Stimulated activated CD4-positive, alpha-beta T cell treated with anti-CD3 and anti-CD28 coated beads, Interleukin-2, amount 100 ng/mL, for 48 hours (primary cell): ENCODE measurements at regions not wholly inside any gene's neighbourhood (a gene's known extent, or its start where the extent isn't known, plus 50 kb on each side); places are given as distances from the start of the nearest gene placed in this dataset.

Experiments used
- DNase-seq, 2 donors: peaks; one replicate each; pipeline ENCODE4 v3.0.0-alpha.2; 2020

GRCh38 chr4:184309241-184310170 lies 91.8 kb upstream of the ENPP6 start:
- DNase-seq, result peak in 1 of 2 donors; percentile 40

GRCh38 chr4:184306949-184307348 lies 89.3 kb upstream of the ENPP6 start:
- no peak for DNase-seq

GRCh38 chr4:184306470-184306869 lies 88.8 kb upstream of the ENPP6 start:
- DNase-seq, result no peak

GRCh38 chr4:184300816-184301215 lies 83.1 kb upstream of the ENPP6 start:
- no peak for DNase-seq

- no peak for DNase-seq
Observed at GRCh38 chr4:184298254-184298653, 80.6 kb upstream of the ENPP6 start.

GRCh38 chr4:184295206-184295605 lies 77.5 kb upstream of the ENPP6 start:
- DNase-seq, result no peak

- DNase-seq, result no peak
Observed at GRCh38 chr4:184294606-184295133, 77.0 kb upstream of the ENPP6 start.

GRCh38 chr4:184293552-184293951 lies 75.9 kb upstream of the ENPP6 start:
- no peak for DNase-seq

- DNase-seq, result no peak
Observed at GRCh38 chr4:184292877-184293276, 75.2 kb upstream of the ENPP6 start.

- DNase-seq, result no peak
Observed at GRCh38 chr4:184292465-184292867, 74.8 kb upstream of the ENPP6 start.

- DNase-seq, result no peak
Observed at GRCh38 chr4:184289179-184289535, 71.5 kb upstream of the ENPP6 start.

GRCh38 chr4:184288451-184289178 lies 70.9 kb upstream of the ENPP6 start:
- no peak for DNase-seq

- no peak for DNase-seq
Observed at GRCh38 chr4:184287697-184288255, 70.1 kb upstream of the ENPP6 start.

- DNase-seq, result no peak
Observed at GRCh38 chr4:184286358-184286757, 68.7 kb upstream of the ENPP6 start.

GRCh38 chr4:184284742-184285141 lies 67.1 kb upstream of the ENPP6 start:
- no peak for DNase-seq

- DNase-seq, result no peak
Observed at GRCh38 chr4:184284336-184284690, 66.6 kb upstream of the ENPP6 start.

- no peak for DNase-seq
Observed at GRCh38 chr4:184283659-184284335, 66.1 kb upstream of the ENPP6 start.

- DNase-seq, result no peak
Observed at GRCh38 chr4:184282895-184283654, 65.4 kb upstream of the ENPP6 start.

GRCh38 chr4:184282251-184282713 lies 64.6 kb upstream of the ENPP6 start:
- peak in 1 of 2 donors; percentile 42 for DNase-seq

GRCh38 chr4:184281231-184282139 lies 63.8 kb upstream of the ENPP6 start:
- DNase-seq, result no peak

- no peak for DNase-seq
Observed at GRCh38 chr4:184280591-184281071, 63.0 kb upstream of the ENPP6 start.
